IMR-90 (cell line): ENCODE measurements at regions not wholly inside any gene's neighbourhood (a gene's known extent, or its start where the extent isn't known, plus 50 kb on each side); places are given as distances from the start of the nearest gene placed in this dataset.

ENCODE experiments used
- ATAC-seq: fragments of 200-7000 bp; cut with Tn5 transposase; 2 replicates; pipeline ENCODE4 v1.9.1; 2020; ENCODE audit warnings: low read depth, mild to moderate bottlenecking, moderate library complexity
- BruUV-seq: library from RNA; stranded (reverse); fragments of 400-500 nt; replicated peaks from 2 replicates; lab custom pipeline; 2021; lab: Mats Ljungman, UMichigan
- CTCF ChIA-PET: fragments of 300-600 bp; formaldehyde crosslinking; extraction: SDS; loops from one replicate; lab custom pipeline; 2021; ENCODE audit warnings: antibody characterized with exemption; lab: Yijun Ruan, JAX
- POLR2A ChIA-PET: fragments of 300-600 bp; sonication (Branson Sonifier 250); formaldehyde crosslinking; loops from one replicate; lab custom pipeline; 2022; ENCODE audit warnings: antibody characterized with exemption; ENCODE audit not compliant: unreplicated experiment; lab: Charles Lee
- DNase-seq: peaks from one replicate; pipeline ENCODE4 v3.0.0; 2013
- H2AFZ ChIP-seq: replicated peaks from 2 replicates; pipeline ENCODE3; 2013; ENCODE audit warnings: low read length, mild to moderate bottlenecking; ENCODE audit not compliant: poor library complexity
- H2AK5ac ChIP-seq: 2 replicates; pipeline ENCODE4 v1.6.1; 2013; ENCODE audit warnings: low read depth, low read length, inconsistent platforms
- H2AK9ac ChIP-seq: replicated peaks from 2 replicates; pipeline ENCODE3; 2013; ENCODE audit warnings: mild to moderate bottlenecking, low read depth, low read length, moderate library complexity; ENCODE audit not compliant: poor library complexity
- H2BK120ac ChIP-seq: 2 replicates; pipeline ENCODE4 v1.6.1; 2013; ENCODE audit warnings: low read depth, low read length, inconsistent platforms
- H2BK15ac ChIP-seq: 3 replicates; pipeline ENCODE4 v1.6.1; 2013; ENCODE audit warnings: low read depth, low read length, inconsistent platforms
- H2BK20ac ChIP-seq: 2 replicates; pipeline ENCODE4 v1.6.1; 2013; ENCODE audit warnings: low read depth, mild to moderate bottlenecking, inconsistent platforms, low read length, moderate library complexity
- H2BK5ac ChIP-seq: 2 replicates; pipeline ENCODE4 v1.6.1; 2013; ENCODE audit warnings: mild to moderate bottlenecking, low read depth, low read length, inconsistent platforms; ENCODE audit not compliant: poor library complexity, severe bottlenecking
- H3K14ac ChIP-seq: replicated peaks from 2 replicates; pipeline ENCODE4 v1.6.1; 2013; ENCODE audit warnings: low read depth, low read length, inconsistent platforms
- H3K18ac ChIP-seq: 2 replicates; pipeline ENCODE4 v1.6.1; 2013; ENCODE audit warnings: low read depth, low read length, control low read depth
- H3K23ac ChIP-seq: 2 replicates; pipeline ENCODE4 v1.6.1; 2013; ENCODE audit warnings: low read depth, low read length, inconsistent platforms
- H3K27ac ChIP-seq: 2 replicates; pipeline ENCODE4 v1.5.1; 2013; ENCODE audit warnings: mild to moderate bottlenecking, control low read depth, low read length; ENCODE audit not compliant: insufficient read depth
- H3K27me3 ChIP-seq: 2 replicates; pipeline ENCODE4 v1.6.1; 2013; ENCODE audit warnings: low read length; ENCODE audit not compliant: control insufficient read depth, insufficient read depth
- H3K36me3 ChIP-seq: 2 replicates; pipeline ENCODE4 v1.6.1; 2013; ENCODE audit warnings: low read length, mixed read lengths; ENCODE audit not compliant: control insufficient read depth, insufficient read depth
- H3K4ac ChIP-seq: 2 replicates; pipeline ENCODE4 v1.6.1; 2013; ENCODE audit warnings: low read depth, low read length, inconsistent platforms
- H3K4me1 ChIP-seq: 2 replicates; pipeline ENCODE4 v1.6.1; 2013; ENCODE audit warnings: low read length, mixed read lengths; ENCODE audit not compliant: control insufficient read depth, insufficient read depth
- H3K4me2 ChIP-seq: 2 replicates; pipeline ENCODE4 v1.6.1; 2013; ENCODE audit warnings: low read depth, mild to moderate bottlenecking, control low read depth, low read length, moderate library complexity
- H3K4me3 ChIP-seq: 2 replicates; pipeline ENCODE4 v1.5.1; 2013; ENCODE audit warnings: low read depth, mild to moderate bottlenecking, control low read depth, low read length, moderate library complexity; ENCODE audit not compliant: insufficient read depth
- H3K56ac ChIP-seq: 2 replicates; pipeline ENCODE4 v1.6.1; 2013; ENCODE audit warnings: low read length, inconsistent platforms; ENCODE audit not compliant: insufficient read depth; ENCODE audit errors: extremely low read depth
- H3K79me1 ChIP-seq, 2 experiments: 2 replicates each; pipeline ENCODE4 v1.6.1; 2013; ENCODE audit warnings: low read length in 2 of 2, inconsistent platforms in 1 of 2, low read depth in 1 of 2
- H3K9ac ChIP-seq: 2 replicates; pipeline ENCODE4 v1.6.1; 2013; ENCODE audit warnings: low read depth, low read length, control low read depth
- H3K9me1 ChIP-seq: 2 replicates; pipeline ENCODE4 v1.6.1; 2013; ENCODE audit warnings: low read length, inconsistent platforms; ENCODE audit not compliant: insufficient read depth
- H3K9me3 ChIP-seq: 2 replicates; pipeline ENCODE4 v1.6.1; 2013; ENCODE audit warnings: low read length; ENCODE audit not compliant: control insufficient read depth, insufficient read depth
- H4K20me1 ChIP-seq: 2 replicates; pipeline ENCODE4 v1.6.1; 2013; ENCODE audit warnings: low read length, inconsistent platforms; ENCODE audit not compliant: insufficient read depth
- H4K5ac ChIP-seq: 2 replicates; pipeline ENCODE4 v1.6.1; 2013; ENCODE audit warnings: mild to moderate bottlenecking, low read depth, low read length, control low read depth
- H4K8ac ChIP-seq, 2 experiments: 2 replicates each; pipeline ENCODE4 v1.6.1; 2013; ENCODE audit warnings: low read depth in 2 of 2, low read length in 2 of 2, control low read depth in 1 of 2, inconsistent platforms in 1 of 2
- H4K91ac ChIP-seq: 2 replicates; pipeline ENCODE4 v1.6.1; 2013; ENCODE audit warnings: low read depth, low read length, inconsistent platforms; ENCODE audit not compliant: insufficient read depth
- BHLHE40 ChIP-seq: fragments of 150-350 bp; IDR thresholded peaks from 2 replicates; pipeline ENCODE4 v1.6.1; 2016; ENCODE audit warnings: mild to moderate bottlenecking, low read depth, low read length
- CEBPB ChIP-seq: IDR thresholded peaks from 2 replicates; pipeline ENCODE4 v1.6.1; 2012; ENCODE audit warnings: low read depth, low read length, improper control_type of control experiment
- CHD1 ChIP-seq: IDR thresholded peaks from 2 replicates; pipeline ENCODE4 v1.6.1; 2012; ENCODE audit warnings: low read depth, low read length, improper control_type of control experiment
- CTCF ChIP-seq: conservative IDR thresholded peaks from 2 replicates; pipeline ENCODE4 v1.5.1; 2012; ENCODE audit warnings: mild to moderate bottlenecking, low read depth, low read length, improper control_type of control experiment
- ELK1 ChIP-seq: fragments of 150-350 bp; IDR thresholded peaks from 2 replicates; pipeline ENCODE4 v1.6.1; 2016; ENCODE audit warnings: low read depth, mild to moderate bottlenecking, low read length, moderate library complexity, borderline replicate concordance
- FOS ChIP-seq: fragments of 150-350 bp; IDR thresholded peaks from 2 replicates; pipeline ENCODE4 v1.6.1; 2016; ENCODE audit warnings: low read depth, low read length
- MAFK ChIP-seq: IDR thresholded peaks from 2 replicates; pipeline ENCODE4 v1.6.1; 2012; ENCODE audit warnings: low read depth, low read length, improper control_type of control experiment
- MAZ ChIP-seq: IDR thresholded peaks from 2 replicates; pipeline ENCODE4 v1.6.1; 2012; ENCODE audit warnings: low read depth, mild to moderate bottlenecking, low read length, improper control_type of control experiment, moderate library complexity, borderline replicate concordance
- MXI1 ChIP-seq: IDR thresholded peaks from 2 replicates; pipeline ENCODE4 v1.6.1; 2012; ENCODE audit warnings: low read depth, mild to moderate bottlenecking, low read length, moderate library complexity, borderline replicate concordance
- NFE2L2 ChIP-seq: fragments of 150-350 bp; IDR thresholded peaks from 2 replicates; pipeline ENCODE4 v1.6.1; 2016; ENCODE audit warnings: low read depth, mild to moderate bottlenecking, low read length
- POLR2A ChIP-seq: IDR thresholded peaks from 2 replicates; pipeline ENCODE4 v1.6.1; 2012; ENCODE audit warnings: mild to moderate bottlenecking, low read depth, low read length
- RAD21 ChIP-seq: IDR thresholded peaks from 2 replicates; pipeline ENCODE4 v1.6.1; 2012; ENCODE audit warnings: low read length, improper control_type of control experiment
- RFX5 ChIP-seq: IDR thresholded peaks from 2 replicates; pipeline ENCODE4 v1.8.0; 2012; ENCODE audit warnings: low read depth, mild to moderate bottlenecking, low read length, moderate library complexity
- SMC3 ChIP-seq: fragments of 150-350 bp; IDR thresholded peaks from 2 replicates; pipeline ENCODE4 v1.6.1; 2016; ENCODE audit warnings: low read depth, mild to moderate bottlenecking, antibody characterized with exemption, low read length, moderate library complexity
- USF2 ChIP-seq: fragments of 150-350 bp; IDR thresholded peaks from 2 replicates; pipeline ENCODE4 v1.6.1; 2017; ENCODE audit warnings: mild to moderate bottlenecking, antibody characterized with exemption, low read length, low read depth
- dilution Hi-C: fragments of 300-500 bp; cut with HindIII; formaldehyde crosslinking; loops from one replicate; pipeline ENCODE4 v1.14.3; 2018; ENCODE audit warnings: low sequenced_read_pairs; ENCODE audit not compliant: unreplicated experiment
- in situ Hi-C: fragments of 300-500 bp; cut with MboI; formaldehyde crosslinking; loops from 3 replicates; pipeline ENCODE4 v1.14.3; 2019; ENCODE audit warnings: low sequenced_read_pairs, inconsistent platforms, mixed read lengths
- intact Hi-C: fragments of 100-400 bp; cut with micrococcal nuclease; formaldehyde crosslinking; loops from 2 replicates; pipeline ENCODE4 v1.10.0; 2022

GRCh38 chr3:77720460-77720971 lies 680.6 kb downstream of the ROBO2 start:
- Histone ChIP-seq H4K20me1 (no peaks in the 10 kb centered on the region), H3K4me1 (no peaks in the 10 kb centered on the region), H3K14ac (no peak overlapping the region), H3K27me3 (no peaks in the 10 kb centered on the region), H2BK15ac (no peak overlapping the region), H3K56ac (no peak overlapping the region), H3K23ac (no peak overlapping the region), H3K36me3 (no peaks in the 10 kb centered on the region), H3K4ac (no peak overlapping the region), H3K9me1 (no peaks in the 10 kb centered on the region), H3K9me3 (no peaks in the 10 kb centered on the region), H2AK9ac (no peak overlapping the region), H4K91ac (no peak overlapping the region), H2BK20ac (no peak overlapping the region), H4K8ac (no peak overlapping the region), H3K4me3 (no peak overlapping the region), H2AK5ac (no peak overlapping the region), H3K18ac (no peak overlapping the region), H3K27ac (no peak overlapping the region), H3K9ac (no peak overlapping the region), H4K5ac (no peak overlapping the region), H2BK5ac (no peak overlapping the region), H2BK120ac (no peak overlapping the region), H3K79me1 (no peaks in the 10 kb centered on the region), H2AFZ (no peak overlapping the region), H3K4me2 (no peak overlapping the region)
- dilution Hi-C loops, result no loop called here
- no peak for DNase-seq
- TF ChIP-seq MAFK (no peak), FOS (no peak), SMC3 (no peak), MAZ (no peak), MXI1 (no peak), CEBPB (no peak), USF2 (no peak), RFX5 (no peak), CHD1 (no peak), RAD21 (no peak), POLR2A (no peak), BHLHE40 (no peak), NFE2L2 (no peak), ELK1 (no peak), CTCF (no peak)
- ATAC-seq, result no peak
- POLR2A ChIA-PET, result no interaction called here
- CTCF ChIA-PET, result no interaction called here
- BruUV-seq, result no TSS peak
- intact Hi-C loops, result no loop called here
- in situ Hi-C loops, result no loop called here
